NCI-H1092 treated with DMSO at 0.1 percent for 48 hours (cell line): ENCODE measurements at regions not wholly inside any gene's neighbourhood (a gene's known extent, or its start where the extent isn't known, plus 50 kb on each side); places are given as distances from the start of the nearest gene placed in this dataset.

ENCODE experiments used
- DNase-seq: peaks from one replicate; lab custom pipeline; 2025; lab: John Stamatoyannopoulos, UW

- peak; percentile 4 for DNase-seq
Measured at GRCh38 chr6:127641905-127642304, 64.9 kb downstream of the C6orf58 start.
